GM12878 (cell line): ENCODE measurements at regions not wholly inside any gene's neighbourhood (a gene's known extent, or its start where the extent isn't known, plus 50 kb on each side); places are given as distances from the start of the nearest gene placed in this dataset.

Experiments used
- ATAC-seq: fragments of 200-7000 bp; cut with Tn5 transposase; 3 replicates; pipeline ENCODE4 v1.9.1; 2020; ENCODE audit warnings: mild to moderate bottlenecking, moderate library complexity
- BruUV-seq: library from RNA; stranded (reverse); fragments of 400-500 nt; replicated peaks from 2 replicates; lab custom pipeline; 2021; lab: Mats Ljungman, UMichigan
- CTCF ChIA-PET: fragments of 300-600 bp; sonication (Branson Sonifier 250); formaldehyde crosslinking; extraction: SDS; loops from one replicate; lab custom pipeline; 2021; ENCODE audit warnings: inconsistent platforms; lab: Yijun Ruan, JAX
- POLR2A ChIA-PET: fragments of 350-600 bp; formaldehyde crosslinking; extraction: SDS; loops from one replicate; lab custom pipeline; 2021; ENCODE audit warnings: inconsistent platforms; lab: Charles Lee
- RAD21 ChIA-PET: fragments of 300-600 bp; sonication (Branson Sonifier 250); formaldehyde crosslinking; loops from one replicate; lab custom pipeline; 2023; ENCODE audit warnings: antibody characterized with exemption; ENCODE audit not compliant: unreplicated experiment; lab: Charles Lee
- SMC1A ChIA-PET: fragments of 300-600 bp; sonication (Branson Sonifier 250); formaldehyde crosslinking; loops from one replicate; lab custom pipeline; 2023; ENCODE audit not compliant: unreplicated experiment, uncharacterized antibody; lab: Charles Lee
- DNase-seq: peaks from one replicate; pipeline ENCODE4 v3.0.0-alpha.2; 2011; ENCODE audit warnings: low read depth, low spot score
- FAIRE-seq: peaks from 3 replicates; lab custom pipeline; 2011; peaks lifted over from hg19 to GRCh38; lab: Jason Lieb, UNC
- H2AFZ ChIP-seq: 2 replicates; pipeline ENCODE4 v1.6.0; 2011; ENCODE audit warnings: low read depth, low read length, control low read depth; ENCODE audit not compliant: control insufficient read depth
- H3K27ac ChIP-seq: 2 replicates; pipeline ENCODE4 v1.5.1; 2011; ENCODE audit warnings: control low read depth; ENCODE audit not compliant: control insufficient read depth, insufficient read depth
- H3K27me3 ChIP-seq, 2 experiments: replicated peaks in 1 of 2; 2 replicates each; pipeline versions ENCODE4 v1.6.0 to v1.6.1; 2011; ENCODE audit warnings: low read length in 1 of 2; ENCODE audit not compliant: control insufficient read depth in 2 of 2, insufficient read depth in 2 of 2
- H3K36me3 ChIP-seq, 2 experiments: 2 replicates each; pipeline ENCODE4 v1.5.1; 2011; ENCODE audit warnings: low read length in 1 of 2; ENCODE audit not compliant: control insufficient read depth in 2 of 2, insufficient read depth in 2 of 2
- H3K4me1 ChIP-seq: 2 replicates; pipeline ENCODE4 v1.6.1; 2011; ENCODE audit warnings: mild to moderate bottlenecking, low read length, moderate library complexity, mixed read lengths; ENCODE audit not compliant: control insufficient read depth, insufficient read depth
- H3K4me2 ChIP-seq: 2 replicates; pipeline ENCODE4 v1.6.0; 2011; ENCODE audit warnings: control low read depth; ENCODE audit not compliant: control insufficient read depth, insufficient read depth
- H3K4me3 ChIP-seq: fragments of 200-600 bp; sonication (generic); 2 replicates; pipeline ENCODE4 v1.5.1; 2016
- H3K79me2 ChIP-seq: 2 replicates; pipeline ENCODE4 v1.6.0; 2011; ENCODE audit warnings: low read length; ENCODE audit not compliant: control insufficient read depth, insufficient read depth
- H3K9ac ChIP-seq: 2 replicates; pipeline ENCODE4 v1.8.0; 2011; ENCODE audit warnings: low read length, control low read depth, mixed read lengths; ENCODE audit not compliant: control insufficient read depth, insufficient read depth
- H3K9me3 ChIP-seq: replicated peaks from 3 replicates; pipeline ENCODE4 v1.5.1; 2011; ENCODE audit warnings: mild to moderate bottlenecking, low read length; ENCODE audit not compliant: control insufficient read depth, insufficient read depth
- H4K20me1 ChIP-seq: 2 replicates; pipeline ENCODE4 v1.6.0; 2011; ENCODE audit not compliant: control insufficient read depth, insufficient read depth
- CEBPB ChIP-seq, 2 experiments: fragments of 150-350 bp in 1 of 2; IDR thresholded peaks; 2 replicates each; pipeline ENCODE4 v1.6.1; 2012 to 2014; ENCODE audit warnings: low read depth in 2 of 2, low read length in 2 of 2, borderline replicate concordance in 1 of 2, inconsistent platforms in 1 of 2
- E2F4 ChIP-seq: IDR thresholded peaks from 2 replicates; pipeline ENCODE4 v1.6.1; 2012; ENCODE audit warnings: low read depth, low read length, improper control_type of control experiment
- HDGF ChIP-seq: fragments of 450-650 bp; IDR thresholded peaks from 2 replicates; pipeline ENCODE4 v1.6.1; 2016; ENCODE audit warnings: antibody characterized with exemption
- IRF4 ChIP-seq: IDR thresholded peaks from 2 replicates; pipeline ENCODE4 v1.6.1; 2011; ENCODE audit warnings: low read depth, low read length
- NRF1 ChIP-seq: conservative IDR thresholded peaks from 2 replicates; pipeline ENCODE4 v1.6.1; 2011; ENCODE audit warnings: mild to moderate bottlenecking, low read depth, low read length, improper control_type of control experiment
- POU2F2 ChIP-seq: IDR thresholded peaks from 3 replicates; pipeline ENCODE4 v1.6.1; 2011; ENCODE audit warnings: low read depth, mild to moderate bottlenecking, low read length, borderline replicate concordance
- SMAD1 ChIP-seq: fragments of 450-650 bp; IDR thresholded peaks from 2 replicates; pipeline ENCODE4 v1.6.1; 2018; ENCODE audit warnings: mild to moderate bottlenecking, low read depth; ENCODE audit not compliant: partially characterized antibody
- TARDBP ChIP-seq: IDR thresholded peaks from 2 replicates; pipeline ENCODE4 v1.6.1; 2016; ENCODE audit warnings: borderline replicate concordance
- USF1 ChIP-seq: IDR thresholded peaks from 2 replicates; pipeline ENCODE4 v1.6.1; 2011; ENCODE audit warnings: borderline replicate concordance, low read depth, mild to moderate bottlenecking, moderate library complexity, mixed read lengths, low read length; ENCODE audit not compliant: insufficient read depth; ENCODE audit errors: extremely low read length
- ZNF207 ChIP-seq: fragments of 450-650 bp; IDR thresholded peaks from 2 replicates; pipeline ENCODE4 v1.6.1; 2014; ENCODE audit warnings: antibody characterized with exemption, mild to moderate bottlenecking, borderline replicate concordance
- ZNF217 ChIP-seq: fragments of 450-650 bp; IDR thresholded peaks from 2 replicates; pipeline ENCODE4 v1.6.1; 2017; ENCODE audit warnings: antibody characterized with exemption, mild to moderate bottlenecking
- ZNF592 ChIP-seq: fragments of 450-650 bp; IDR thresholded peaks from 2 replicates; pipeline ENCODE4 v1.6.1; 2017; ENCODE audit warnings: mild to moderate bottlenecking, moderate library complexity
- ZNF622 ChIP-seq: fragments of 450-650 bp; IDR thresholded peaks from 2 replicates; pipeline ENCODE4 v1.6.1; 2017; ENCODE audit warnings: mild to moderate bottlenecking, inconsistent platforms
- WGBS: methylation state at CpG from one replicate; pipeline ENCODE4 v1.1.6; 2016; ENCODE audit warnings: low lambda C conversion rate; ENCODE audit not compliant: insufficient replicate concordance, insufficient coverage; ENCODE audit errors: missing lambda C conversion rate; 5-methylcytosine and 5-hydroxymethylcytosine counted together
- in situ Hi-C: fragments of 300-500 bp; cut with MboI; formaldehyde crosslinking; loops from 9 replicates; pipeline ENCODE4 v1.14.3; 2018; ENCODE audit warnings: mixed read lengths
- intact Hi-C: fragments of 100-400 bp; cut with micrococcal nuclease; formaldehyde crosslinking; loops from one replicate; pipeline ENCODE4 v1.14.2; 2022; ENCODE audit not compliant: unreplicated experiment
- TF ChIP-seq, protein P1 (sequence below): fragments of 450-650 bp; IDR thresholded peaks from 2 replicates; pipeline ENCODE4 v1.6.1; 2018; ENCODE audit warnings: mild to moderate bottlenecking, low read depth, moderate library complexity; ENCODE audit not compliant: partially characterized antibody
- TF ChIP-seq, protein P2 (sequence below): IDR thresholded peaks from 2 replicates; pipeline ENCODE4 v1.6.1; 2012; ENCODE audit warnings: low read length, inconsistent platforms

DNA sequence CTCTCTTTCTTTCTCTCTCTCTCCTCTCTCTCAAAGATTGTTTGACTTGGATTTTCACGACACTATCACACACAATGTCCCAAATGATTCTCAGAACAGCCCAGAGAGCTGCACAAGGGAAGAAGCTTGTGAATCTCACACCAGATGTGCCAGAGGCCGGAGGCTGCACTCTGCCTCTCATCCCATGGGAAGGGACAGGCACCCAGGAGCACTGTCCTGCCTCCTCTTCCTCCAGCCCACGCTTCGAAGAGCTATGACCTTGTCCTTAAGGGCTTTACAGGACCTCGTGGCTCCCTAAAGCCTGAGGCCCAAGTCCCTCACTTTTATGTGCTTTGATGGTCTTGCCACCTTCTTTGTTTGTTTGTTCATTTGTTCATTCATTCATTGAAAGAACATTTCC is 267.6 kb downstream of the FAM43A start:
- Histone ChIP-seq H2AFZ (no peak overlapping the region), H3K36me3 (no peaks in the 10 kb centered on the region), H3K4me3 (no peak overlapping the region), H3K4me2 (no peak overlapping the region), H3K27me3 (peaks cover 0 to 3% of the 10 kb centered on the region in 2 experiments; a peak in 1 of 4 replicates), H4K20me1 (no peaks in the 10 kb centered on the region), H3K9ac (no peak overlapping the region), H3K4me1 (no peaks in the 10 kb centered on the region), H3K79me2 (no peaks in the 10 kb centered on the region), H3K27ac (no peak overlapping the region), H3K9me3 (no peaks in the 10 kb centered on the region)
- ChIA-PET SMC1A (interaction anchor here (1.1 kb wide), 1 partner anchor 11 kb away, joined by 3 read pairs; no protein-coding TSS in a partner anchor), POLR2A (no interaction called here), CTCF (interaction anchor here (1.2 kb wide), 1 partner anchor 271 kb away, joined by 3 read pairs; no protein-coding TSS in a partner anchor), RAD21 (interaction anchor here (0.7 kb wide), 1 partner anchor 270 kb away, joined by 4 read pairs; no protein-coding TSS in a partner anchor)
- ATAC-seq, result no peak
- BruUV-seq, result no TSS peak
- no peak for FAIRE-seq
- 6% methylated on average over 5 of the region's 5 CpGs for WGBS
- no peak for DNase-seq
- intact Hi-C loops (no loop called here), in situ Hi-C loops (no loop called here)
- TF ChIP-seq TARDBP, result no peak
- TF ChIP-seq ZNF622, result no peak
- TF ChIP-seq, protein P1, sequence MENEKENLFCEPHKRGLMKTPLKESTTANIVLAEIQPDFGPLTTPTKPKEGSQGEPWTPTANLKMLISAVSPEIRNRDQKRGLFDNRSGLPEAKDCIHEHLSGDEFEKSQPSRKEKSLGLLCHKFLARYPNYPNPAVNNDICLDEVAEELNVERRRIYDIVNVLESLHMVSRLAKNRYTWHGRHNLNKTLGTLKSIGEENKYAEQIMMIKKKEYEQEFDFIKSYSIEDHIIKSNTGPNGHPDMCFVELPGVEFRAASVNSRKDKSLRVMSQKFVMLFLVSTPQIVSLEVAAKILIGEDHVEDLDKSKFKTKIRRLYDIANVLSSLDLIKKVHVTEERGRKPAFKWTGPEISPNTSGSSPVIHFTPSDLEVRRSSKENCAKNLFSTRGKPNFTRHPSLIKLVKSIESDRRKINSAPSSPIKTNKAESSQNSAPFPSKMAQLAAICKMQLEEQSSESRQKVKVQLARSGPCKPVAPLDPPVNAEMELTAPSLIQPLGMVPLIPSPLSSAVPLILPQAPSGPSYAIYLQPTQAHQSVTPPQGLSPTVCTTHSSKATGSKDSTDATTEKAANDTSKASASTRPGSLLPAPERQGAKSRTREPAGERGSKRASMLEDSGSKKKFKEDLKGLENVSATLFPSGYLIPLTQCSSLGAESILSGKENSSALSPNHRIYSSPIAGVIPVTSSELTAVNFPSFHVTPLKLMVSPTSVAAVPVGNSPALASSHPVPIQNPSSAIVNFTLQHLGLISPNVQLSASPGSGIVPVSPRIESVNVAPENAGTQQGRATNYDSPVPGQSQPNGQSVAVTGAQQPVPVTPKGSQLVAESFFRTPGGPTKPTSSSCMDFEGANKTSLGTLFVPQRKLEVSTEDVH, result no peak
- TF ChIP-seq SMAD1, result no peak
- TF ChIP-seq IRF4, result no peak
- no peak for TF ChIP-seq ZNF592
- TF ChIP-seq, protein P2, sequence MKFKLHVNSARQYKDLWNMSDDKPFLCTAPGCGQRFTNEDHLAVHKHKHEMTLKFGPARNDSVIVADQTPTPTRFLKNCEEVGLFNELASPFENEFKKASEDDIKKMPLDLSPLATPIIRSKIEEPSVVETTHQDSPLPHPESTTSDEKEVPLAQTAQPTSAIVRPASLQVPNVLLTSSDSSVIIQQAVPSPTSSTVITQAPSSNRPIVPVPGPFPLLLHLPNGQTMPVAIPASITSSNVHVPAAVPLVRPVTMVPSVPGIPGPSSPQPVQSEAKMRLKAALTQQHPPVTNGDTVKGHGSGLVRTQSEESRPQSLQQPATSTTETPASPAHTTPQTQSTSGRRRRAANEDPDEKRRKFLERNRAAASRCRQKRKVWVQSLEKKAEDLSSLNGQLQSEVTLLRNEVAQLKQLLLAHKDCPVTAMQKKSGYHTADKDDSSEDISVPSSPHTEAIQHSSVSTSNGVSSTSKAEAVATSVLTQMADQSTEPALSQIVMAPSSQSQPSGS, result no peak
- no peak for TF ChIP-seq ZNF217
- TF ChIP-seq HDGF, result no peak
- no peak for TF ChIP-seq NRF1
- TF ChIP-seq E2F4, result no peak
- no peak for TF ChIP-seq POU2F2
- TF ChIP-seq CEBPB (IDR thresholded peaks at IDR 0.05; ENCODE audit: borderline replicate concordance in 1 of 2, low read depth in 2 of 2, low read length in 2 of 2), result no peak
- TF ChIP-seq USF1, result no peak
- no peak for TF ChIP-seq ZNF207
